LNCaP clone FGC (cell line): ENCODE measurements at regions not wholly inside any gene's neighbourhood (a gene's known extent, or its start where the extent isn't known, plus 50 kb on each side); places are given as distances from the start of the nearest gene placed in this dataset.

ENCODE experiments used
- DNase-seq: peaks from one replicate; pipeline ENCODE4 v3.0.0-alpha.2; 2011; ENCODE audit warnings: low read depth
- H3K4me3 ChIP-seq: 2 replicates; pipeline ENCODE4 v1.5.1; 2011; ENCODE audit warnings: mild to moderate bottlenecking, low read depth, low read length, control low read depth
- TF ChIP-seq, protein P1 (sequence below): IDR thresholded peaks from 2 replicates; pipeline ENCODE4 v1.5.1; 2012; ENCODE audit warnings: mild to moderate bottlenecking; ENCODE audit not compliant: control insufficient read depth, insufficient read depth; ENCODE audit errors: extremely low read depth

GRCh38 chr6:15081447-15081846 is 164.4 kb upstream of the JARID2 start:
- H3K4me3 ChIP-seq, result no peak overlapping the region
- no peak for DNase-seq
- TF ChIP-seq, protein P1, sequence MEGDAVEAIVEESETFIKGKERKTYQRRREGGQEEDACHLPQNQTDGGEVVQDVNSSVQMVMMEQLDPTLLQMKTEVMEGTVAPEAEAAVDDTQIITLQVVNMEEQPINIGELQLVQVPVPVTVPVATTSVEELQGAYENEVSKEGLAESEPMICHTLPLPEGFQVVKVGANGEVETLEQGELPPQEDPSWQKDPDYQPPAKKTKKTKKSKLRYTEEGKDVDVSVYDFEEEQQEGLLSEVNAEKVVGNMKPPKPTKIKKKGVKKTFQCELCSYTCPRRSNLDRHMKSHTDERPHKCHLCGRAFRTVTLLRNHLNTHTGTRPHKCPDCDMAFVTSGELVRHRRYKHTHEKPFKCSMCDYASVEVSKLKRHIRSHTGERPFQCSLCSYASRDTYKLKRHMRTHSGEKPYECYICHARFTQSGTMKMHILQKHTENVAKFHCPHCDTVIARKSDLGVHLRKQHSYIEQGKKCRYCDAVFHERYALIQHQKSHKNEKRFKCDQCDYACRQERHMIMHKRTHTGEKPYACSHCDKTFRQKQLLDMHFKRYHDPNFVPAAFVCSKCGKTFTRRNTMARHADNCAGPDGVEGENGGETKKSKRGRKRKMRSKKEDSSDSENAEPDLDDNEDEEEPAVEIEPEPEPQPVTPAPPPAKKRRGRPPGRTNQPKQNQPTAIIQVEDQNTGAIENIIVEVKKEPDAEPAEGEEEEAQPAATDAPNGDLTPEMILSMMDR, result no peak

- H3K4me3 ChIP-seq, result no peak overlapping the region
- TF ChIP-seq, protein P1, result no peak
- DNase-seq, result no peak
These were observed 163.2 kb upstream of the JARID2 start for GRCh38 chr6:15082708-15083107.

- H3K4me3 ChIP-seq, result no peak overlapping the region
- peak; percentile 94 for DNase-seq
- TF ChIP-seq, protein P1, result no peak
These were observed 159.3 kb upstream of the JARID2 start for GRCh38 chr6:15086348-15087158.

- H3K4me3 ChIP-seq, result no peak overlapping the region
- no peak for DNase-seq
- TF ChIP-seq, protein P1, result no peak
These were observed 158.7 kb upstream of the JARID2 start for GRCh38 chr6:15087186-15087589.

DNA sequence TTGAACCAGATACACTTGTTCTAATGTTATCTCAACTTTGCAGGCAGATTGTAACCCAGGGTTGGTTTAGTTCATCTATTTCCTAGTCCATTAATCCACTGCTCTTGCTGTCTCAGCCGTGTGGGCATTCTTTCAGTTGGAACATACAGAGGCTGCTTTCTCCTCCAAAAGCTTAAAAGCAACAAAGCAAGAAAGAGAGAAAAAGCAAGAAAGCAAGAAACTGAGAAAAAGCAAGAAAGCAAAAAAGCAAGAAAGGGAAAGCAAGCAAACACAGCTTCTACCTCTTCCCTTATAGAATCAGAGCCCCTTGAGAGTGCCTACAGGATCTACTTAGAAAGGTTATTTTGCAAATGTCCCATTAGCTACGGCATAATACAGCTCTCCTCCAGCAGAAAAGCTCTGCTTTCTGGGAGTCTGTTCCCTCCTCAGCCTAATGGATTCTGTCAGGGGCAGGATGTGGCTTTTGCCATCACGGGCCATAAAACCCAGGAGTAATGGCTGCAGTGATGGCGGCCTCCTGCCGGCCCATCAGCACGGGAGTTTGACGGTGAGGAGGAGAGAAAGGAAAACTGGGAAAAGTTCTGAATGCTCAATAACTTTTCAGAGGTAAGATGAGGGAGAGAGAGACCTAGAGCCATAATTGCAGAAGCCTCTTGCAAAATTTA is 156.8 kb upstream of the JARID2 start:
- H3K4me3 ChIP-seq, result no peak overlapping the region
- TF ChIP-seq, protein P1, result no peak
- no peak for DNase-seq

DNA sequence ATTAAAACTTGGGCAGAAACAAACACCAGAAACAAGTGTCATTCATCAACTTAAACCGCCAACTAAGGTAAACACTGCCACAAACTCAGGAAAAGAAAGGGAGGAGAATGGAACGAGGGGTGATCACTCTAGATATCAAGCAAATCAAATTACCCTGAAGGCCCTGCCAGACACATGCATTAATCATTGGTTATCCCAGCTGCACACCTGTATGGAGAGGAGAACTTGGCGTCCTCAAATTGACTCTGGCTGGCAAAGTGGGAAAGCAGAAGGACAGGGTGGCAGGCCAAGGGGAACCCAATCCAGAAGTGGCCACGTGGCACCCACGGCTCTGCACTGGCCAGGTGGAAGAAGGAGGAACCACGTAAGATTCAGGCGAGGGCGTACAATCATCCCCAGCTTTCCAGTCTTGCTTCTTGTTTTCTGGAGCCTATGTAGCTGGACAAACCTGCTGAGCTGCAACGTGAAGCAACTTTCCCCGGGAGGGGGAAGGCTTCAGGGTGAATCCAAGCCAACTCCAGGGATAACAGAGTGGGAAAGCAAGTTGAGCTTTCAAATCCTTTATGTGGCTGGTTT is 156.2 kb upstream of the JARID2 start:
- peak; percentile 83 for DNase-seq
- no peak overlapping the region for H3K4me3 ChIP-seq
- TF ChIP-seq, protein P1, result no peak
